Stromal cell of bone marrow (primary cell): ENCODE measurements at regions not wholly inside any gene's neighbourhood (a gene's known extent, or its start where the extent isn't known, plus 50 kb on each side); places are given as distances from the start of the nearest gene placed in this dataset.
A peak's percentile ranks its signal among the peaks of the same experiment; 100 is the strongest.

Source experiments
- DNase-seq: peaks from one replicate; pipeline ENCODE4 v3.0.0-alpha.2; 2012; ENCODE audit warnings: low read depth

DNA sequence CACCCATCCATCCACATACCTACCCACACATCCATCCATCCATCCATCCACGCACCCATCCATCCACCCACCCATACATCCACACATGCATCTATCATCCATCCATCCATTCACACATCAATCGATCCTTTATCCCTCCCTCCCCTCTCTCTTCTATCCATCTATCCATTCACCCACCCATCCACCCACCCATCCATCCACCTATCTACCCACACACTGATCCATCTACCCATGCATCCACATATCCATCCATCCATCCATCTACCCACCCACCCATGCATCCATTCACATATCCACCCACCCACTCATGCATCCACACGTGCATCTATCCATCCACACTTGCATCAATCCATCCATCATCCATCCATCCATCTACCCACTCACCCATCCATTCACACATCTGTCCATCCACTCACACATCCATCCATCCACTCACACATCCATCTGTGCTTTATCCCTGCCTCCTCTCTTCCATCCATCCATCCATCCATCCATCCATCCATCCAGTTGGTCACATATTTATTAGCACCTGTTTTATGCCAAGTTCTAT lies 366.1 kb downstream of the CTTN start:
- no peak for DNase-seq

DNA sequence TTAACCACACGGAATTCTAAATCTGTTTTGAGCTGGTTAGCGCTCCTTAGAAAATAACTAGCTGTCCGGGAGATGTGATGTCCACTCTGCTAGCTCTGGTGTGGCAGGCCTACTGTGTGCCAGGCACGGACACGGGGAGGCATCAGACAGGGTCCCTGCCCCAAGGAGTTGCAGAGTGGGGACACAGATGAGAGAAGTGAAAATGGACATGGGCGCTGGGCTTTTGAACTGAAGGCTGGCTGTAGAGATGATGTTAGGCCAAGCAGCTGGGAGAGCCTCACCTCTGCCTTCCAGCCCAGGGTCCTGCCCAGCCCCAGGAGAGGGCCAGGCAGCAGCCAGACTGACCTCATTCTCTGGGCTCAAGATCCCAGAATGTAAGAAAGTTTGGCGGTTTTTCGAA lies 368.6 kb downstream of the CTTN start:
- no peak for DNase-seq

DNA sequence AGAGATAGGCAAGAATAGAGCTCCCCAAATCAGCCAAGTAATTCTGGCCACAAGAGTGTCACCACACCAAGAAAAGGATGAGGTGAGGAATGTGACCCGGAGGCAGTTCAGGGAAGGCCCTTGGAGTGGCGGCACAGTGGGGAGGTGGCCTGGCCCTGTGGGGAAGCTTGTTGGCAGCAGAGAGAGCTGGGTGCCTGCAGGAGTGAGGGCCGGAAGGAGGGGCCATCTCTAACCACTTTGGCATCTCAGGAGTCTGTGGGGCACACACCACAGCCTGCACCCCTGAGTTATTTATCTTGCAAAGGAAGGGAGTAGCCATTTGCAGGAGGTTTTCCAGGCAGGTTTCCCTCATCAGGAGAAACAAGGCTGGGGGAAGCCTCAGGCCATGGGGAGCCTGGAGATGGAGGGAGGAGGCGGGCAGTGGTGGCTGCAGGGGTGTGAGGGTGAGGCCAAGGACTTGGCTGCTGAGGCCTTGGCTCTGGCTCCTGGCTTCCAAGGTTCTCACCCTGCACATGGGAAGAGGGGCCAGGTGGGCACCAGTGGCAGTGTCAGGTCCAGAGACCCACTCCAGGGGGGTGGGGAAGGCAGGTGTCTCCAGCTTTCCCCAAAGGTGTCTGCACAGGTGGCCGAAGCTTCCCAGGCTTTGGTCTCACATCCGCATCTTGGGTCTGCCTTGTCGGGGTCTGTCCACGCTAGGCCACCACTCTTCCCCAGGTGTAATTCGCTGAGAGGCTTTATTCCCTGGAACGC lies 370.2 kb downstream of the CTTN start:
- no peak for DNase-seq

DNA sequence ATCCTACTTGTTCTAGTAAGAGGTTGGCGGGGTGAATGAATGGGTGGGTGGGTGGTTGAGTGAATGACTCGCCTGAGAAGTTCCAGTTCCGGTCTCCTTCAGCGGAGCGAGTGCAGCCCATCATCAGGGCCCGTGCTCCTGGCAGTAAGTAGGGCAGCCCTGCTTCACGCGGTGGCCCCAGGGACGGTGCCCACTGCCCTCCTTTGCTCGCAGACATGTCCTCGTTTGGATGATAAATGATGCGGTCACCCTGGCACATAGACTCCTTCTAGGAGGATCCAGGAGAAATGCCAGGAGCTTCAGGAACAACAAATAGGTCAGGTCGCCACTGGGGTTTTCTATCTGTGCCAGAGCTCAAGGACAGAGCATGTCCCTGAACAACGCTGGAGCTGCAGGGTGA lies 370.8 kb downstream of the CTTN start:
- DNase-seq = no peak

DNA sequence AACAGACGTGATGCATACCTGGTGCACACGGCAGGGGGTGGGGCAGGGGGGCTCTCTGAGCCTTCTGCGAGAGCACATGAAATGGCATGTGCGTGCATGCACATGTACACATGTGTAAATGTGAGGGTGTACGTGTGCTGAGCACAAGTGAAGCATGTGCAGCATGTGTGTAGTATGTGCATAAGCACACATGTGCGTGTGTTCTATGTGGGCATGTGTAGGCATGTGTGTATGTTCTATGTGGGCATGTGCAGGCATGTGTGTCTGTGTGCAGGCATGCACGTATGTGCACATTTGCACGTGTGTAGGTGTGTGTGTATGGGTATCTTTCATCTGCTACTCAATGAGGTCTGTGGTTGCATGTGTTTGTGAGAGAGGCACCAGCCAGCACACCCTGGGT lies 371.2 kb downstream of the CTTN start:
- no peak for DNase-seq

DNA sequence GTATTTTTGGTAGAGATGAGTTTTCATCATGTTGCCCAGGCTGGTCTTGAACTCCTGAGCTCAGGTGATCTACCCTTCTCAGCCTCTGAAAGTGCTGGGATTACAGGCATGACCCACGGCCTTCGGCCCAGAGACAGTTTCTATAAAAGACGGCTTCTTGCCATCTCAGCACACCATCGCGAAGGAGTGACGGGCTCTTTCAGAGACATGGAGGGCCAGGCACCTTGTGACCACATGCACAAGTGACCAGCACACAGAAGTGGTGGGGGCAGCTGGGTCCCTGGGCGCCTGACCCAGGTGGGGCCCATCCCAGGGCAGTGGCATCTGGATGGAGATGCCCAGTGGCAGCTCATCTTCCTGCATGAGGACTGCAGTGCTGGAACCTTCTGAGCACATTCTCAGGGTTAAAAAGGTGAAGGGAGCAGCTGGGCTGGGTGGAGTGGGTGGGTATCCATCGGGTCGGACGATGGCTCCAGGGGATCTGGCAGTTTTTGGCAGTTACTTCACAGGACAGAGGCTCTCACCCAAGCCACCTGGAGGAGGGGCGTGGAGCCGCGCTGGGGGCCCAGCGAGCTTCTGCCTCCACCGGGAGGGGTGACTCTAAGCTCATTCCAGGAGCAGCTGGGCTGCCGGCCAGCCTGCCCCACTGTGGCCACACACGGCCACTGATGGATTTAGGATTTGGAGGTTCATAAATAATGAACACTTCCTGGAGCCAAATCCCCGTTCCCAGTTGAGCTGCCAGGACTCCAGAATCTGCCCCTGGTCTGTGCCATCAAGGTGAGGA lies 373.0 kb downstream of the CTTN start:
- no peak for DNase-seq

DNA sequence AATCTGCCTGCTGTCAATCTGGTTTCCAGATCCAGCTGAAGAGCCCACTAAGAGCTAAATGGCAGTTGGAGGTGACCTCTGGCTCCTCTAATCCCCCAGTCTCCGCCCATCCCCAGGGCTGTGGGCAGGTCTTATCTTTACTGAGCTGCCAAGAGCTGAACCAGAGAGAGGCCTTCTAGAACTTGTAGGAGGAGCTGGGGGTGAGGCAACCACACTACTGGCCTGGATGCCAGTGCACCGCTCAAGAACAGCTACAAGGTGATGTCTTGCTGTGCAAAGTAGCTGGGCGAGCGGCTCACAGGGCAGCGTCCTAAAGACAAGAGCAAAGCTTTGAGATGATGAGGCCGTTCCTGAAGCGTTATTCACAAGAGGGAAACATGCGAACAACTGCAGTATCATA lies 374.6 kb downstream of the CTTN start:
- no peak for DNase-seq

DNA sequence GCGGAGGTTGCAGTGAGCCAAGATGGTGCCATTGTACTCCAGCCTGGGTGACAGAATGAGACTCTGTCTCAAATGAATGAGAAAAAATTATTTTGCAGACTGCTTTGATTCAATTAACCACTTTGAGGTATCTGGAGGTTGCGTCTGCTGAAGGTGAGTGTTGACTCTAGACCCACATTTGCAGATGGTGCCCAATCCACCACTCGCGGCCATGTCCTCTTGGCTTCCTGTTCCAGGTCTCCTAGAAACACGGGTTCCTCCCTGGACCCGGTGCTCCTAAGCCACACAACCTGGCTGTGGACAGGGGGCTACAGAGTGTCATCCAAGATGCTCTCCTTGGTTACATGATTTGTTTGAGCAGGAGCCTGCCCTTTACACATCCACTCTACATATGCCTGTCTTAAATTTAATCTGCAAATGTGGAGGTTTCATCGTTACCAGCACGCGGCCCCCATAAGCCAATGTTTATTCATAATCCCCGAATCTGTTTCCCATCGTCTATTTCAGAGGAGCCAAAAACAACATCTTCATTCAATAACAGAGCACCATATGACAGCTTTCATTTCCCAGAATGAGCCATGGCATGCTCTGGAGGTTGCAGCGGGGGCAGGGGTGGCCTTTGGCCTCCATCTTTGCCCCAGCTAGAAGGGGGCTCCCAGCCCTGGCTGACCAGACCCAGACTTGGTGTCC lies 377.2 kb downstream of the CTTN start:
- no peak for DNase-seq

DNA sequence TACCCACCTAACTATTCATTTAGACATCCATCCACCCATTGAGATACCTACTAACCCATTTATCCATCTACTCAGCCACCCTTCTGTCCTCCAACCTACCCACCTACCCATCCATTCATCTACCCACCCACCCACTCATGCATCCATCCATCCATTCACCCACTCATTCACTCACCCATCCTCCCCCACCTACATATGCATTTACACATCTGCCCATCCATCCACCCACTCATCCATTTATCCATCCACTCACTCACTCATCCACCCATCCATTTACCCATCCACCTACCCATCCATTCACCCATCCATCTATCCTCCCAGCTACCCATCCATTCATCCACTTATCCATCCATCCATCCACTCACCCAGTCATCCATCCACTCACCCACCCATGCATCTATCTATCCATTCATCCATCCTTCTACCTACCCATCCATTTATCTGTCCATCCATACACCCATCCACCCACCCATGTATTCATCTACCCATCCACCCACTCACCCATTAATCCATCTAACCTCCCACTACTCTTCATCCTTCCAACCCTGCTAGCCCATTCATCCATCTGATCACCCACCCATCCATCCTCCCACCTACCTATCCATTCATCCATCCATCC lies 378.7 kb downstream of the CTTN start:
- no peak for DNase-seq

DNA sequence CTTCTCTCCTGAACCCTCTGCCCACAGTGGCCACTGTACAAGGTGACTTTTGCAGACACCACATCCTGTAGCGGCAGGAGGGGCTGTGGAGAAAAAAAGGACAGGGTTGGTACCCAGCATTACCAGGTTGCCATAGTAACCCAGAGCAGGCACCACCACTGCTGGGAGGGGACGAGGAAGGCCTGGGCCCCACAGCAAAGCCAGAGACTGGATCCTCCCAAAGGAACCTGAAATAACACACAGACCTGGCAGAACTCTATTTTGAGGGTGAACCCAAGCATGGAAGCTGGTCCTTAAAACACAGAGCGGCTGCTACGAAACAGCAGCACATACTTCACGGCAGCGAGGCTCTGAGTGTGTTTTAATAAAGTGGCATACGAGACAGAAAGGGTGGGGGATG lies 380.6 kb downstream of the CTTN start:
- DNase-seq = no peak

DNA sequence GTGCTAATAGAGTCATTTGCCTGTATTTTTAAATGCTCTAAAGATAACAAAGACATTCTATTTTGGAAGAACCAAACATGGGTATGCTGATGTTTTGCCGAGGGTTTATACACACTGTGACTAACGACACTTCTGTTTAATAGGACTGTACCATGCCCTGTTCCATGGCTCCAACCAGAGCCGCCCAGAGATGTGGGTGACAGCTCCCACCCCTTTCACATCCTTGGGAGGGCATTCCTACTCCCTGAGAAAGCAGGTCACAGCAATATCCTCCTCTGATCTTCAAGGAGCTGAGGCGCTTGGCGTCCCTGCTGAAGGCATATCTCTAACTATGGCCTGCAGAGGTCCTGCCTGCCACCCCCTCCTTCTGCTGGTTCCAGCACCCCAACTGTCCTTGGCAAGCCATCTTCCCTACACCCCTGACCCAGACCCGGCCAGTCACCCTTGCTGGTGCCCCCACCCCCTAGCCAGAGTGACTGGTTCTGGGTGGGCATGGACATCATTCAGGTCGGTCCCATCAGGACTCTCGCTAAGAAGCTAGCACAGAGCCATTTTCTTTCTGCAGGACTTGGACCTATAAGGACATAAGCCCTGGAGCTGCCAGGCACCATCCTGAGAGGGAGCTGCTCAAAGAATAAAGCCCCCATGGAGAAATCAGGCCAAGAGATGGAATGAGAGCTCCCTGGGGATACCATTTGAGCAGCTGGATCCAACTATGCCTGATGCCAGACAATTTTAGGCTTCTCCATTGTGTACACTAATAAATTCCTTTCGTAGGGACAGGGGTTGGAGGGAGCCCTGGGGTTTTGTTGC lies 381.3 kb downstream of the CTTN start:
- DNase-seq = no peak

DNA sequence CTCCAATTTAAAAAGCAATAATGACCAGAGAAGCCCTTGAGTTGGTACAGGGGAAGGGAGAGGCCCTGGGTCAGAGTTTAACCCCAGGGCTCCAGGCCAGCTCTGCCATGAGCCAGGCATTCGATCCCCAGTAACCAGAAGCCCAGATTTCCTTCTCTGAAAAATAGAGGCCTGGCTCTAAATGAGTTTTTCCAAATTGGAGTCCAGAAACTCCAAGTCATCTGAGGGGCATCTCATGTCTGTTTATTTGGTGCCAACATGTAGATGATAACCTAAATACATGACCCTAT lies 381.9 kb downstream of the CTTN start:
- no peak for DNase-seq

DNA sequence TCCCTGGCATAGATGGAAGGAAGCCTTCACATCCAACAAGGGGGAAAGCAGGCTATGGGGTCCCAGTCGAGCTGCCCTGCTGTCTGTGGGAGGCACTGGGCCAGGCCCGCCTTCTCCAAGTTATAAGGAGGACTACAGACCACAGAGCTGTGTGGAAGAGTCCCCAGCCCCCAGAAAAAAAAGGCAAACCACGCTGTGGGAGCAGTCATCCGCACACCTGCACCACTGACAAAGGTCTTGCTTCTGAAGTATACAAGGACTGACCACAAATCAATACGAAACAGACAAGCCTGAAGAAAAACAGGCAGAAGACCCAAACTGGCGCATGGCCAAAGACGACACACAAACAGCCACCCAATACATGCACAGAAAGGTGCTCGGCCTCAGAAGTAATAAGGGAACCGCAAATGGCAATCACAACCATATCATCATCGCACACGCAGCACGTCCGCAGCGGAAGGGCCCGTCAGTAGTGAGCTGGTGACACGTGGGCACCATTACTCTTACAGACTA lies 384.1 kb downstream of the CTTN start:
- DNase-seq = no peak

DNA sequence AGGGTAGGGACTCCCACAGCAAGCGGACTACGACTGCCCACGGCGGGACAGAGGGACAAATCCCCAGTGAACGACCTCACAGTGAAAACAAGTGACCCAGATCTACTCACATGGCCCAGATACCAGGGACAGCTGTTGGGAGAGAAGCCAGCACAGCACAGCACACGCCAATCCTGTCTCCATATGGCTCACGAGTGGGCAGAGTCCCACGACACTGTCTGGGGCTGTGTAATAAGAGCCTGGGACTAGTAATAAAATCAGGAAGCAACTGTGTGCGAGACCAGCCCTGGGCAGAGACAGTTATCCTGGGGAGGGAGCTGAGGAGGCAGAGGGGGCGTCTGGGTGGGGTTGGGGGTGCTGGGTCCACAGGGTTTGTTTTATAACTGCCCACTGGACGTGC lies 385.0 kb downstream of the CTTN start:
- DNase-seq = no peak

DNA sequence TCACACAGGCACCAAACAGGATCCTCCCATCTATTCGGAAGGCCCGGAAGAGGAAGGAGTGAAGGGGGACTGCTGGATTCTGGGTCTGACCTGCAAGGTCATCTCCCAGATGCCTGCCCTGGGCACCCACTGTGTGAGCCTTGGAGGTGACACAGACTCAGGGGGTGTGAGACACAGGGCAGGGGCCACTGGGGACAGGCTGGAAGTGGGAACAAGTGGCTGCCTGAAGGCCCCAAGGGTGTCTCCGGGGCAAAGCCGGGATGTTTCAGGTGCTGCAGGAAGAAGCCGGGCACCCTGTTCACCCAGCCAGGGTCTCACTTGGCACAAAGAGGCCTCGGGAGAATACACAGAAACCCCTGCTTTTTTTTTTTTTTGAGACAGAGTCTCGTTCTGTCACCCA lies 385.5 kb downstream of the CTTN start:
- DNase-seq = no peak

DNA sequence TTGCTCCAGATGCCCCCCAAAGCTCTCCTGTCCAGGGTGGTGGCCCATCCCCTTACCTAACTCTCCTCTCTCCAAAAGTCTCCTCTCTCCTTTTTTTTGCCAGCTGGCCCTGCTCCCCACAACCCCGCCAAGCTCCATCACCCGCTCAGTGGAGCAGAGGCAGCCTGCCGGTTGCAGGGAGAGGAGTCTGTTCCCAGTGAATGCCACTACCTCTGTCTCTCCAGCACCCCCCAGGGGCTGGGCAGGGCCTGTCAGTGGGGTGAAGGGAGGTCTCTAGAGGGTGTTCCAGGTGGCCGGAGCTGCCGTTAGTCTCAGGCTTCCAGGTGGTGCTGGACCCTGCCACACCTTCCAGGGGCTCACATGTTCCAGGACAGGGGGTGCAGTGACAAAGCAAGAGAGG lies 387.0 kb downstream of the CTTN start:
- DNase-seq = no peak

DNA sequence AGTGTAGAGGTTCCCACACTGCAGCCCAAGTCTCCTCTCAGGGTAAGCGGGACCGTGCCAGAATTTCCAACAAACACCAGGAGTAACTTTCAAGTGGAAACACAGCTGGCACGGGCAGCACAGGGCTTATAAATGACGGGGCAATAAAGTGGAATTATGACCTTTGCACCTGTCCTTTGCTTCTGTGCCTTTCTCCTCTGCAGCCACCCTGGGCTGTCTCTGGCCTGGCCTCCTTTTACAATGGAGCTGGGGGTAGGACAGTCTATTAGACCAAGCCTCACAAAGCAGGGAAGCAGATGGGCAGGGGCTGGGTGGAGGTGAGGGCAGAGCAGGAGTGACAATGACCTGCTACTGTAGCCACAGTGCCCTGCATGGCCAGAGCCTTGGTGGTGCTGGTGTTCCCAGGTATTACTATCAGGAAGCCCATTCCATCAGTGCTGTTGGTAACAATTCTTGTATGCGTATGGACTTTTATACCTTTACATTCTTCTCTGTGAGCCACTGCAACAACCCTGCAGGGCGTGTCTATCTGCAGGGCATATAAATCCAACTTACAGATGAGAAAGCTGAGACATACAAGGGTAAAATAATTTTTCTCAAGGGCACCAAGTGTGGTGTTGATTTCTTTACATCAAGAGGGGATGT lies 387.8 kb downstream of the CTTN start:
- DNase-seq = no peak

DNA sequence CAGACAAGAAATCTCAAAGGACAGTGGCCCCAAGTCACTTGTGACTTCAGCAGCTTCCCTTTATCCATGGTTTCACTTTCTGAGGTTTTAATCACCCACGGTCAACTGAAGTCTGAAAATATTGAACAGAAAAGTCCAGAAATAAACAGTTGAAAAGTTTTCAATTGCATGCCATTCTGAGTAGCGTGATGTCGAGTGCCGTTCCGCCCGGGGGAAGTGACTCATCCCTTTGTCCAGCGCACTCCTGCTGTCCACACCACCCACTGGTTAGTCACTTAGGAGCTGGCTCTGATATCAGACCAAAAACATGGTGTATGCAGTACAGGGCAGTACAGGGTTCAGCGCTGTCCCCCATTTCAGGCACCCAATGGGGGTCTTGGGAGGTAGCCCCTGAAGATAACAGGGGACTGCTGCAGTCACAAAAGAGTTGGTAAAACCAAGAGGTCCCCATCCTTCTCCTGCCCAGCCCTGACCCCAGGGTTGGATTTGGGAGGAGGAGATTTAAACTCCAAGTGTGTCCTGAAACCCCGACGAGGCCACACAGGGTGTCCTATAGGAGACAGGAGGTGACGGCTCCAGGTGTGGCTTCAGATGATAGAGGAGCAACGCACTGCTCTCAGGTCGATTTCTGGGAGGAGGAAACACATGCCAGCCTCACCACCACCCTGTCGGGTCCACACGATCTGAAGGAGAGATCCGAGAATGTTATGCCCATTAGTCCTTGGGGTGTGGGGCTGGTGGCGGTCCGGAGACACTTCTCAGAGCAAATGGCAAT lies 390.1 kb downstream of the CTTN start:
- DNase-seq = peak; percentile 77

DNA sequence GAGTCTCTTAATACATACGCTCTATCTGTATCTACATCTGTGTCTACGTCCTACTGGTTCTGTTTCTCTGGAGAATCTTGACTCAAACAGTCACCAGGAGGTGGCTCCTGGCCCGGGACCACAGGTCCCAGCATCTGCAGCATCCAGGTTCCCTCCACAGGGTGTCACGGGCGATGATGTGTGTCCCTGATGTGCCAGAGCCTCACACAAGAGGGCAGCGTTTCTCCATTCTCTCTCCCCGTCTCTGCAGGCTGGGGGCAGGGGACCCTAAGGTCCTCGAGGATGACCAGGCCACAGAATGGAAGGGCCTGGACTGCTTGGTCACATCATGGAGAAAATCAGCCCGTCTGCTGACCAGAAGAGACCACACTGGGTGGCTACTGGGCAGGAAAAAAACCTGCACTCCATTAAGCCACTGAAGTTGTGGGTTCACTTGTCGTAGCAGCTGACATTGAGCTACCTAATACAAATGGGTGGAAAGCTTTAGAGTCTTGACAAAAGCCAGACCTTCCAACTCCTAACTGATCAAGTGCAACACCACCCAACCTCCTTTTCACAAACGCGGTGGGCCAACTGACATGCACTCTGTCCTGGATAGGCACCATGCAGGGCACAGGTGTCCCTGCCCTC lies 392.5 kb downstream of the CTTN start:
- DNase-seq = no peak
